ENCODE measurements at regions not wholly inside any gene's neighbourhood (a gene's known extent, or its start where the extent isn't known, plus 50 kb on each side); places are given as distances from the start of the nearest gene placed in this dataset.

DNA sequence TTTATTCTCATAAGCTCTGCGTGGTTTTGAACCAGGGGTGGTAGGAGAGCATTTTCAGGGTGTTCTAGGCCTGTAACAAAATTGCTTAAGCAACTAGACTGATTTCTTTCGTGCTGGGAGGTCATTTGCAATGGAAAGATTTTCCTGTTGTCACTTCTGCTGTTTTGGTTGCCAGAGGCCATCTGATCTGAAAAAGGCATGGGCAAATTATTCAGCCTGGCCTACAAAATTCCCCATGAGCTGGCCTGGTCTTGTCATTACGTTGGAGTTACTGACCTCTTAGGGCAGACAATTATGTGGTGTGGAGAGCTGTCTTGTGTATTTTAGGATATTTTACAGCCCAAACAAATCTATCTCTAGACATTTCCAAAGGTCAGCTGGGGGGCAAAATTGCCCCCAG, 444.4 kb upstream of the DAB1 start:
- no peak for DNase-seq (ENCODE audit: low spot score)
- no peaks in the 10 kb centered on the region for H3K9me3 ChIP-seq (ENCODE audit: severe bottlenecking)
- H3K4me1 ChIP-seq (ENCODE audit: insufficient read depth, poor library complexity, severe bottlenecking) = no peaks in the 10 kb centered on the region
- no peak overlapping the region for H3K27ac ChIP-seq (ENCODE audit: poor library complexity, severe bottlenecking)
- ATAC-seq (ENCODE audit: low read depth) = no peak
- H3K27me3 ChIP-seq (ENCODE audit: insufficient read depth, poor library complexity, severe bottlenecking) = no peaks in the 10 kb centered on the region
- H3K36me3 ChIP-seq (ENCODE audit: low read depth) = no peaks in the 10 kb centered on the region
- no peak for TF ChIP-seq CTCF (IDR thresholded peaks at IDR 0.05; ENCODE audit: poor library complexity, severe bottlenecking)
- no peak overlapping the region for H3K4me3 ChIP-seq (ENCODE audit: severe bottlenecking)

DNA sequence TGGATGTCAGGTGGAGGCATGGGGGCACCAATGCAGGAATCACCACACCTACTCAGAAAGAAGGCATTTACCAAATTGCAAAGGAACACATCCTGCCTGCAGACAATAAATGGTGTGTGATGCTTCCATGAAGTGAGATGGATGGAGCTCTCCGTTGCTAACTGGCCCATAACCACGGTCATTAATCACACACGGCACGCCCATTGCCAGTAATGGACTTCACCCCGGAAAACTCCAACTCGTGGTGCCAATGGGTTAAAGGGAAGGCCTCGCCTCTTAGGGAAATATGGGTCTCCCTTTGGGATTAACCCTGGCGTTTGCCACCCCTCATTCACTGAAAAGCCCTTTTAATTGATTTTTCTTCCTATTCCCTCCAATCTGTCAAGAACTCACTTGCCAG, 443.1 kb upstream of the DAB1 start:
- Histone ChIP-seq H3K27ac (ENCODE audit: poor library complexity, severe bottlenecking) (no peak overlapping the region), H3K9me3 (ENCODE audit: severe bottlenecking) (no peaks in the 10 kb centered on the region), H3K27me3 (ENCODE audit: insufficient read depth, poor library complexity, severe bottlenecking) (no peaks in the 10 kb centered on the region), H3K36me3 (ENCODE audit: low read depth) (no peaks in the 10 kb centered on the region), H3K4me3 (ENCODE audit: severe bottlenecking) (no peak overlapping the region), H3K4me1 (ENCODE audit: insufficient read depth, poor library complexity, severe bottlenecking) (no peaks in the 10 kb centered on the region)
- ATAC-seq (ENCODE audit: low read depth) (no peak), DNase-seq (ENCODE audit: low spot score) (no peak)
- TF ChIP-seq CTCF (IDR thresholded peaks at IDR 0.05; ENCODE audit: poor library complexity, severe bottlenecking) = no peak

- H3K9me3 ChIP-seq (ENCODE audit: severe bottlenecking) = no peaks in the 10 kb centered on the region
- no peak for TF ChIP-seq CTCF (IDR thresholded peaks at IDR 0.05; ENCODE audit: poor library complexity, severe bottlenecking)
- no peaks in the 10 kb centered on the region for H3K36me3 ChIP-seq (ENCODE audit: low read depth)
- peaks cover 24% of the 10 kb centered on the region for H3K4me1 ChIP-seq (ENCODE audit: insufficient read depth, poor library complexity, severe bottlenecking)
- H3K27ac ChIP-seq (ENCODE audit: poor library complexity, severe bottlenecking) = peak overlapping the region; percentile 71
- H3K4me3 ChIP-seq (ENCODE audit: severe bottlenecking) = no peak overlapping the region
- peak; percentile 47 for DNase-seq (ENCODE audit: low spot score)
- no peaks in the 10 kb centered on the region for H3K27me3 ChIP-seq (ENCODE audit: insufficient read depth, poor library complexity, severe bottlenecking)
- peak; percentile 81 for ATAC-seq (ENCODE audit: low read depth)
Observed at GRCh38 chr1:57860931-57861565, 437.2 kb upstream of the DAB1 start.

DNA sequence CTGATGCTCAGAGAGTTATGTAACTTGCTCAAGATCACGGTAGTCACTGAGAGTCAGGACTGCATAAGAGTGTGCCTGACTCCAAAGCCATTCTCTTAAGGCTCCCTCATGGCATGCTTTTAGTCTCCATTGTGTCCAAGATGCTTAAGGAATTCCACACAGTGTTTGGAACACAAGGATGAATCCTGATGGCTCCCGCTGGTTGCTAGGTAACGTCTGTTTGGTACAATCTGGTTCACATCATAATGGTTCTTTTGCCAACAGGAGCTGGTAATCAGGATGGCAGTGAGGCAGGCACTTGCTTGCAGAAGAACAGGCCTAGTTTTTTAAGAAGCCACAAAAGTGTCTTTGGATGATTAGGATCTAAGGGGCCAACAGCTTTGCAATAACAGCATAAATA, 436.5 kb upstream of the DAB1 start:
- H3K27ac ChIP-seq (ENCODE audit: poor library complexity, severe bottlenecking) = peak overlapping the region; percentile 71
- H3K36me3 ChIP-seq (ENCODE audit: low read depth) = no peaks in the 10 kb centered on the region
- no peak for TF ChIP-seq CTCF (IDR thresholded peaks at IDR 0.05; ENCODE audit: poor library complexity, severe bottlenecking)
- H3K4me1 ChIP-seq (ENCODE audit: insufficient read depth, poor library complexity, severe bottlenecking) = peaks cover 24% of the 10 kb centered on the region
- DNase-seq (ENCODE audit: low spot score) (no peak), ATAC-seq (ENCODE audit: low read depth) (no peak)
- H3K27me3 ChIP-seq (ENCODE audit: insufficient read depth, poor library complexity, severe bottlenecking) = no peaks in the 10 kb centered on the region
- H3K9me3 ChIP-seq (ENCODE audit: severe bottlenecking) = no peaks in the 10 kb centered on the region
- no peak overlapping the region for H3K4me3 ChIP-seq (ENCODE audit: severe bottlenecking)

DNA sequence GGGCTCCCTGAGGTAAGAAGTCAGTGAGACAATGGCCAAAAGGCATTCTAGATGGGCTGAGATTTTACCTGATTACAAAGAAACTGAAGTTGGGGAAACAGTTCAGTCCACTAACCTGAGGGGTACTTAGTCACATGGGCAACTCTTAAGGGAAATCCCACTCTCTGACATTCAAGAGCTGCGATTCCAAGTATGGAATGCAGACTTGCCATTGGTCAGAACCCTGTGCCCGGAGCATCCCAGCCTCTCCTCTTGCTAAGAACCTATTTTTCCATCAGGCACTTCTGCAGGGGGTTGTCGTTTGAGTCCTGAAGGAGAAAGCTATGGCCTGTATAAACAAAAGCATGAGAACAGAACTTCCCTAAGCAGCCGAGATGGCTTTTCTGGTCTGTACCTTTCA, 434.9 kb upstream of the DAB1 start:
- H3K36me3 ChIP-seq (ENCODE audit: low read depth) = no peaks in the 10 kb centered on the region
- TF ChIP-seq CTCF (IDR thresholded peaks at IDR 0.05; ENCODE audit: poor library complexity, severe bottlenecking) = no peak
- peak overlapping the region; percentile 52 for H3K27ac ChIP-seq (ENCODE audit: poor library complexity, severe bottlenecking)
- H3K4me3 ChIP-seq (ENCODE audit: severe bottlenecking) = no peak overlapping the region
- ATAC-seq (ENCODE audit: low read depth) (no peak), DNase-seq (ENCODE audit: low spot score) (no peak)
- peaks cover 24% of the 10 kb centered on the region for H3K4me1 ChIP-seq (ENCODE audit: insufficient read depth, poor library complexity, severe bottlenecking)
- H3K9me3 ChIP-seq (ENCODE audit: severe bottlenecking) = no peaks in the 10 kb centered on the region
- no peaks in the 10 kb centered on the region for H3K27me3 ChIP-seq (ENCODE audit: insufficient read depth, poor library complexity, severe bottlenecking)
